Uterus (tissue), 2 donors: ENCODE measurements at regions not wholly inside any gene's neighbourhood (a gene's known extent, or its start where the extent isn't known, plus 50 kb on each side); places are given as distances from the start of the nearest gene placed in this dataset.

Source experiments
- CTCF ChIP-seq, 4 experiments: fragments of 200-600 bp in 2 of 4; fragments of 450-650 bp in 2 of 4; sonication (generic) in 2 of 4; IDR thresholded peaks; one replicate each; pipeline ENCODE4 v1.5.1; 2016 to 2019; ENCODE audit warnings: antibody characterized with exemption in 4 of 4, mild to moderate bottlenecking in 2 of 4, moderate library complexity in 1 of 4
- POLR2A ChIP-seq, 2 donors: fragments of 450-650 bp; IDR thresholded peaks; one replicate each; pipeline ENCODE4 v1.6.1; 2016; ENCODE audit warnings: antibody characterized with exemption in 2 of 2, mild to moderate bottlenecking in 1 of 2, moderate library complexity in 1 of 2

GRCh38 chr10:123392182-123392963, 238.2 kb downstream of the BUB3 start:
- TF ChIP-seq CTCF (IDR thresholded peaks at IDR 0.05), result no peak
- no peak for TF ChIP-seq POLR2A (IDR thresholded peaks at IDR 0.05)
